Neural crest cell (in vitro differentiated cells): ENCODE measurements at regions not wholly inside any gene's neighbourhood (a gene's known extent, or its start where the extent isn't known, plus 50 kb on each side); places are given as distances from the start of the nearest gene placed in this dataset.
A peak's percentile ranks its signal among the peaks of the same experiment; 100 is the strongest.

ENCODE experiments used
- DNase-seq: peaks from one replicate; pipeline ENCODE4 v3.0.0; 2021; ENCODE audit warnings: low read depth, mixed read lengths, low spot score
- H3K27ac Mint-ChIP-seq: one replicate; pipeline ENCODE4 v1.8.0; 2021; ENCODE audit warnings: mild to moderate bottlenecking, mixed read lengths; ENCODE audit not compliant: unreplicated experiment
- H3K27me3 Mint-ChIP-seq: 2 replicates; pipeline ENCODE4 v1.8.0; 2021; ENCODE audit warnings: low read depth, mild to moderate bottlenecking, mixed read lengths
- H3K36me3 Mint-ChIP-seq: 2 replicates; pipeline ENCODE4 v1.8.0; 2021; ENCODE audit warnings: low read depth, mild to moderate bottlenecking, mixed read lengths
- H3K4me1 Mint-ChIP-seq: 2 replicates; pipeline ENCODE4 v1.8.0; 2021; ENCODE audit warnings: mixed read lengths
- H3K4me3 Mint-ChIP-seq: one replicate; pipeline ENCODE4 v1.8.0; 2021; ENCODE audit warnings: mild to moderate bottlenecking, mixed read lengths
- H3K9me3 Mint-ChIP-seq: 2 replicates; pipeline ENCODE4 v1.8.0; 2021; ENCODE audit warnings: mixed read lengths
- TF ChIP-seq, protein P1 (sequence below): fragments of 200-600 bp; sonication (generic); conservative IDR thresholded peaks from 2 replicates; pipeline ENCODE4 v1.5.0; 2021; ENCODE audit warnings: antibody characterized with exemption, mild to moderate bottlenecking

- Mint-ChIP-seq H3K9me3 (peaks cover 4% of the 10 kb centered on the region), H3K27ac (peak overlapping the region; percentile 51), H3K4me1 (no peaks in the 10 kb centered on the region), H3K27me3 (no peaks in the 10 kb centered on the region), H3K36me3 (no peaks in the 10 kb centered on the region), H3K4me3 (no peak overlapping the region)
- DNase-seq, result no peak
- TF ChIP-seq, protein P1, sequence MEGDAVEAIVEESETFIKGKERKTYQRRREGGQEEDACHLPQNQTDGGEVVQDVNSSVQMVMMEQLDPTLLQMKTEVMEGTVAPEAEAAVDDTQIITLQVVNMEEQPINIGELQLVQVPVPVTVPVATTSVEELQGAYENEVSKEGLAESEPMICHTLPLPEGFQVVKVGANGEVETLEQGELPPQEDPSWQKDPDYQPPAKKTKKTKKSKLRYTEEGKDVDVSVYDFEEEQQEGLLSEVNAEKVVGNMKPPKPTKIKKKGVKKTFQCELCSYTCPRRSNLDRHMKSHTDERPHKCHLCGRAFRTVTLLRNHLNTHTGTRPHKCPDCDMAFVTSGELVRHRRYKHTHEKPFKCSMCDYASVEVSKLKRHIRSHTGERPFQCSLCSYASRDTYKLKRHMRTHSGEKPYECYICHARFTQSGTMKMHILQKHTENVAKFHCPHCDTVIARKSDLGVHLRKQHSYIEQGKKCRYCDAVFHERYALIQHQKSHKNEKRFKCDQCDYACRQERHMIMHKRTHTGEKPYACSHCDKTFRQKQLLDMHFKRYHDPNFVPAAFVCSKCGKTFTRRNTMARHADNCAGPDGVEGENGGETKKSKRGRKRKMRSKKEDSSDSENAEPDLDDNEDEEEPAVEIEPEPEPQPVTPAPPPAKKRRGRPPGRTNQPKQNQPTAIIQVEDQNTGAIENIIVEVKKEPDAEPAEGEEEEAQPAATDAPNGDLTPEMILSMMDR, result no peak
Measured at GRCh38 chr2:207421671-207422070, 108.1 kb upstream of the CREB1 start.

GRCh38 chr2:207422380-207422779, 107.4 kb upstream of the CREB1 start:
- H3K4me3 Mint-ChIP-seq, result no peak overlapping the region
- no peak for DNase-seq
- TF ChIP-seq, protein P1, result no peak
- H3K27me3 Mint-ChIP-seq, result no peaks in the 10 kb centered on the region
- H3K36me3 Mint-ChIP-seq, result no peaks in the 10 kb centered on the region
- peaks cover 4% of the 10 kb centered on the region for H3K9me3 Mint-ChIP-seq
- no peak overlapping the region for H3K27ac Mint-ChIP-seq
- no peaks in the 10 kb centered on the region for H3K4me1 Mint-ChIP-seq

GRCh38 chr2:207423886-207424285, 105.9 kb upstream of the CREB1 start:
- Mint-ChIP-seq H3K27me3 (no peaks in the 10 kb centered on the region), H3K4me3 (no peak overlapping the region), H3K36me3 (no peaks in the 10 kb centered on the region), H3K9me3 (peaks cover 4% of the 10 kb centered on the region), H3K4me1 (no peaks in the 10 kb centered on the region), H3K27ac (no peak overlapping the region)
- no peak for DNase-seq
- TF ChIP-seq, protein P1, result no peak

DNA sequence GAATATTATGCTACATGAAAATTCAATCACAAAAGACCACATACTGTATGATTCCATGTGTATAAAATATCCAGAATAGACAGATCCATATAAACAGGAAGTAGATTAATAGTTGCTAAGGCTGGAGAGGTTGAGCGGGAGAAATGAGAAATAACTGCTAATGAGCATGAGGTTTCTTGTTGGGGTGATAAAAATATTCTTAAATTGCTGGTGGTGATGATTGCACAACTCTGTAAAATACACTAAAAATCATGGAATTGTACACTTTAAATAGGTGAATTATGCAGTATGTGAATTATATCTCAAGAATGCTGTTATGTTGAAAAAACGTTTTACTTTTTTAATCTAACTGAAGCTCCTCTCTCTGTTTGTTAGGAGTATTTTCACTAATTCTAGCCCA, 101.8 kb upstream of the CREB1 start:
- no peaks in the 10 kb centered on the region for H3K27me3 Mint-ChIP-seq
- no peaks in the 10 kb centered on the region for H3K4me1 Mint-ChIP-seq
- H3K36me3 Mint-ChIP-seq, result no peaks in the 10 kb centered on the region
- H3K4me3 Mint-ChIP-seq, result no peak overlapping the region
- peaks cover 4% of the 10 kb centered on the region for H3K9me3 Mint-ChIP-seq
- DNase-seq, result no peak
- TF ChIP-seq, protein P1, result no peak
- no peak overlapping the region for H3K27ac Mint-ChIP-seq

DNA sequence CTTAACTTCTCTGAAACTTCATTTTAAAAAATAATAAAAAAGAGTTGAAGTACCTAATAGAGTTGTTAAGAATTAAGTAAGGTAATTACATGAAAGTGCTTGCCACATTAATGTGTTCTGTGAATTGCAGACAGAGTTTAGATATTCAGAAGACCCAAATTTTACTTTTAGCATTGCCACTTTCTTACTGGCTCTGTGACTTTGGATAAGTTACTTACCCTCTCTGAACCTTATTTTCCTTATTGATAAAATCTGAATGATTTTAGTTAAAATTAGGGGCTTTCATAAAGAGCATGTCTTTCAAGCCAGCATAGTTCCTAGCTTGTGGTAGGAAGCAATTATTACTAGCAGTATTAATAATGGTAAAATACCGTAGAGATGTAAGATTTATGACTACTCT, 101.2 kb upstream of the CREB1 start:
- H3K4me3 Mint-ChIP-seq, result no peak overlapping the region
- H3K36me3 Mint-ChIP-seq, result no peaks in the 10 kb centered on the region
- TF ChIP-seq, protein P1, result no peak
- H3K9me3 Mint-ChIP-seq, result peaks cover 4% of the 10 kb centered on the region
- no peak overlapping the region for H3K27ac Mint-ChIP-seq
- DNase-seq, result no peak
- no peaks in the 10 kb centered on the region for H3K27me3 Mint-ChIP-seq
- H3K4me1 Mint-ChIP-seq, result no peaks in the 10 kb centered on the region

GRCh38 chr2:207432453-207432852, 97.3 kb upstream of the CREB1 start:
- Mint-ChIP-seq H3K27me3 (no peaks in the 10 kb centered on the region), H3K36me3 (no peaks in the 10 kb centered on the region), H3K27ac (peak overlapping the region; percentile 63), H3K4me3 (no peak overlapping the region), H3K4me1 (no peaks in the 10 kb centered on the region), H3K9me3 (no peaks in the 10 kb centered on the region)
- TF ChIP-seq, protein P1, result no peak
- no peak for DNase-seq
